SK-N-SH (cell line): ENCODE measurements at regions not wholly inside any gene's neighbourhood (a gene's known extent, or its start where the extent isn't known, plus 50 kb on each side); places are given as distances from the start of the nearest gene placed in this dataset.

ENCODE experiments used
- CTCF ChIA-PET: fragments of 300-600, 350-600 bp; formaldehyde crosslinking; extraction: SDS; loops from one replicate; lab custom pipeline; 2021; lab: Yijun Ruan, JAX
- POLR2A ChIA-PET: fragments of 350-600 bp; sonication (Branson Sonifier 250); formaldehyde crosslinking; extraction: SDS; loops from one replicate; lab custom pipeline; 2020; ENCODE audit warnings: antibody characterized with exemption, inconsistent platforms; lab: Yijun Ruan, JAX
- DNase-seq: peaks from one replicate; pipeline ENCODE4 v3.0.0; 2012
- H2AFZ ChIP-seq: fragments of 200-600 bp; sonication (generic); 2 replicates; pipeline ENCODE4 v1.8.1; 2016; ENCODE audit warnings: antibody characterized with exemption, mild to moderate bottlenecking, low read depth
- H3F3A ChIP-seq: fragments of 200-600 bp; sonication (generic); replicated peaks from 2 replicates; pipeline ENCODE3; 2016; ENCODE audit warnings: antibody characterized with exemption, mild to moderate bottlenecking; ENCODE audit not compliant: insufficient read depth
- H3K27ac ChIP-seq, 2 experiments: fragments of 200-500 bp in 1 of 2; fragments of 200-600 bp in 1 of 2; sonication (Bioruptor generic) in 1 of 2; sonication (generic), shearing (Covaris generic) in 1 of 2; 2 replicates each; pipeline versions ENCODE4 v1.5.1 to v1.6.1; 2014 to 2016; ENCODE audit warnings: low read depth in 2 of 2, inconsistent platforms in 1 of 2, low read length in 1 of 2, mild to moderate bottlenecking in 1 of 2, mixed read lengths in 1 of 2
- H3K27me3 ChIP-seq: fragments of 200-600 bp; sonication (generic), shearing (Covaris generic); 2 replicates; pipeline ENCODE4 v1.6.1; 2016; ENCODE audit warnings: mixed run types; ENCODE audit not compliant: insufficient read depth
- H3K36me3 ChIP-seq, 2 experiments: fragments of 200-500 bp in 1 of 2; fragments of 200-600 bp in 1 of 2; sonication (Bioruptor generic) in 1 of 2; sonication (generic) in 1 of 2; replicated peaks in 1 of 2; 2 replicates each; pipeline versions ENCODE3 to v1.5.1; 2014 to 2016; ENCODE audit warnings: low read length in 1 of 2, mild to moderate bottlenecking in 1 of 2; ENCODE audit not compliant: insufficient read depth in 2 of 2, control insufficient read depth in 1 of 2
- H3K4me1 ChIP-seq, 2 experiments: fragments of 200-500 bp in 1 of 2; fragments of 200-600 bp in 1 of 2; sonication (Bioruptor generic) in 1 of 2; sonication (generic), shearing (Covaris generic) in 1 of 2; 2 replicates each; pipeline versions ENCODE4 v1.5.1 to v1.6.1; 2014 to 2016; ENCODE audit warnings: low read depth in 1 of 2, low read length in 1 of 2, mixed run types in 1 of 2; ENCODE audit not compliant: insufficient read depth in 2 of 2, control insufficient read depth in 1 of 2
- H3K4me2 ChIP-seq: fragments of 200-600 bp; sonication (generic), shearing (Covaris generic); 2 replicates; pipeline ENCODE4 v1.6.1; 2017; ENCODE audit warnings: mixed run types
- H3K4me3 ChIP-seq, 2 experiments: fragments of 200-500 bp in 1 of 2; fragments of 200-600 bp in 1 of 2; sonication (Bioruptor generic) in 1 of 2; sonication (generic), shearing (Covaris generic) in 1 of 2; 2 replicates each; pipeline versions ENCODE4 v1.5.1 to v1.8.1; 2014 to 2016; ENCODE audit warnings: low read depth in 2 of 2, inconsistent platforms in 1 of 2, low read length in 1 of 2, mild to moderate bottlenecking in 1 of 2, mixed read lengths in 1 of 2, moderate library complexity in 1 of 2
- H3K79me2 ChIP-seq: fragments of 200-600 bp; sonication (generic); 2 replicates; pipeline ENCODE4 v1.8.1; 2017; ENCODE audit warnings: mild to moderate bottlenecking; ENCODE audit not compliant: insufficient read depth
- H3K9ac ChIP-seq: fragments of 200-600 bp; sonication (generic); 2 replicates; pipeline ENCODE4 v1.6.1; 2017; ENCODE audit warnings: mixed run types
- H3K9me2 ChIP-seq: fragments of 200-600 bp; sonication (generic); 2 replicates; pipeline ENCODE4 v1.6.1; 2017; ENCODE audit warnings: mixed run types
- H3K9me3 ChIP-seq: fragments of 200-600 bp; sonication (generic); 2 replicates; pipeline ENCODE4 v1.6.1; 2017; ENCODE audit warnings: mixed run types, mild to moderate bottlenecking, moderate library complexity
- H4K20me1 ChIP-seq: fragments of 200-600 bp; sonication (generic); 2 replicates; pipeline ENCODE4 v1.6.1; 2017; ENCODE audit warnings: mild to moderate bottlenecking, mixed run types; ENCODE audit not compliant: insufficient read depth
- CHD2 ChIP-seq: fragments of 150-350 bp; IDR thresholded peaks from 2 replicates; pipeline ENCODE4 v1.6.1; 2018; ENCODE audit warnings: low read length; ENCODE audit not compliant: partially characterized antibody
- ELF1 ChIP-seq: IDR thresholded peaks from 2 replicates; pipeline ENCODE4 v1.4.0; 2012
- MEF2A ChIP-seq: IDR thresholded peaks from 2 replicates; pipeline ENCODE4 v1.4.0; 2012; ENCODE audit warnings: low read depth, borderline replicate concordance
- NFIC ChIP-seq: IDR thresholded peaks from 2 replicates; pipeline ENCODE4 v1.4.0; 2012; ENCODE audit warnings: borderline replicate concordance
- RFX5 ChIP-seq: IDR thresholded peaks from 2 replicates; pipeline ENCODE4 v1.6.1; 2012; ENCODE audit warnings: mild to moderate bottlenecking, improper control_type of control experiment, low read length
- USF1 ChIP-seq: IDR thresholded peaks from 2 replicates; pipeline ENCODE4 v1.4.0; 2012; ENCODE audit warnings: low read depth, borderline replicate concordance
- WGBS: methylation state at CpG from one replicate; pipeline ENCODE4 v1.1.6; 2017; ENCODE audit warnings: low lambda C conversion rate; 5-methylcytosine and 5-hydroxymethylcytosine counted together

- Histone ChIP-seq H4K20me1 (no peaks in the 10 kb centered on the region), H3K27ac (no peak overlapping the region), H3K9me3 (no peaks in the 10 kb centered on the region), H3K9ac (no peak overlapping the region), H3K27me3 (no peaks in the 10 kb centered on the region), H3K4me1 (peaks cover 0 to 21% of the 10 kb centered on the region in 2 experiments; a peak in 1 of 4 replicates), H2AFZ (no peak overlapping the region), H3K79me2 (no peaks in the 10 kb centered on the region), H3K36me3 (no peaks in the 10 kb centered on the region), H3F3A (no peaks in the 10 kb centered on the region), H3K4me3 (no peak overlapping the region), H3K4me2 (no peak overlapping the region), H3K9me2 (no peaks in the 10 kb centered on the region)
- no peak for DNase-seq
- TF ChIP-seq NFIC = no peak
- no peak for TF ChIP-seq CHD2
- no peak for TF ChIP-seq MEF2A
- ChIA-PET CTCF (interaction anchor here (0.7 to 5.7 kb wide), 7 partner anchors 7 to 35 kb away, joined by 3 to 42 read pairs (median 4); no protein-coding TSS in a partner anchor), POLR2A (no interaction called here)
- 80% methylated on average over 17 of the region's 17 CpGs for WGBS
These were observed 64.6 kb upstream of the TAF1B start for GRCh38 chr2:9778471-9779316.

- no peaks in the 10 kb centered on the region for H4K20me1 ChIP-seq
- no peak overlapping the region for H2AFZ ChIP-seq
- no peak overlapping the region for H3K4me2 ChIP-seq
- CTCF ChIA-PET = interaction anchor here (5.7 kb wide), 1 partner anchor 9 kb away, joined by 42 read pairs; no protein-coding TSS in a partner anchor
- H3K9me2 ChIP-seq = no peaks in the 10 kb centered on the region
- H3K9me3 ChIP-seq = no peaks in the 10 kb centered on the region
- no peaks in the 10 kb centered on the region for H3K79me2 ChIP-seq
- H3K9ac ChIP-seq = no peak overlapping the region
- H3K4me3 ChIP-seq = no peak overlapping the region
- POLR2A ChIA-PET = no interaction called here
- WGBS = 88% methylated on average over 14 of the region's 14 CpGs
- H3K4me1 ChIP-seq = peaks cover 0 to 21% of the 10 kb centered on the region in 2 experiments; a peak in 1 of 4 replicates
- DNase-seq = no peak
- H3F3A ChIP-seq = no peaks in the 10 kb centered on the region
- no peak for TF ChIP-seq USF1
- no peak for TF ChIP-seq ELF1
- no peak for TF ChIP-seq RFX5
- no peaks in the 10 kb centered on the region for H3K27me3 ChIP-seq
- H3K27ac ChIP-seq = no peak overlapping the region
- H3K36me3 ChIP-seq = no peaks in the 10 kb centered on the region
These were observed 63.5 kb upstream of the TAF1B start for GRCh38 chr2:9779596-9780264.

GRCh38 chr2:9780368-9781130, 62.7 kb upstream of the TAF1B start:
- no peak overlapping the region for H3K4me2 ChIP-seq
- peaks cover 0 to 21% of the 10 kb centered on the region in 2 experiments; a peak in 1 of 4 replicates for H3K4me1 ChIP-seq
- POLR2A ChIA-PET = no interaction called here
- CTCF ChIA-PET = interaction anchor here (0.7 to 5.7 kb wide), 2 partner anchors 9 to 204 kb away, joined by 3 to 42 read pairs; no protein-coding TSS in a partner anchor
- no peak overlapping the region for H3K9ac ChIP-seq
- no peaks in the 10 kb centered on the region for H3K79me2 ChIP-seq
- H3K9me3 ChIP-seq = no peaks in the 10 kb centered on the region
- DNase-seq = no peak
- no peak for TF ChIP-seq ELF1
- 85% methylated on average over 10 of the region's 10 CpGs for WGBS
- H2AFZ ChIP-seq = no peak overlapping the region
- H4K20me1 ChIP-seq = no peaks in the 10 kb centered on the region
- H3F3A ChIP-seq = no peaks in the 10 kb centered on the region
- H3K4me3 ChIP-seq = no peak overlapping the region
- H3K27ac ChIP-seq = peak overlapping the region in 1 of 2 experiments; percentile 61; a peak in 1 of 4 replicates
- H3K36me3 ChIP-seq = no peaks in the 10 kb centered on the region
- H3K27me3 ChIP-seq = no peaks in the 10 kb centered on the region
- H3K9me2 ChIP-seq = no peaks in the 10 kb centered on the region
